ENCODE measurements at regions not wholly inside any gene's neighbourhood (a gene's known extent, or its start where the extent isn't known, plus 50 kb on each side); places are given as distances from the start of the nearest gene placed in this dataset.

DNA sequence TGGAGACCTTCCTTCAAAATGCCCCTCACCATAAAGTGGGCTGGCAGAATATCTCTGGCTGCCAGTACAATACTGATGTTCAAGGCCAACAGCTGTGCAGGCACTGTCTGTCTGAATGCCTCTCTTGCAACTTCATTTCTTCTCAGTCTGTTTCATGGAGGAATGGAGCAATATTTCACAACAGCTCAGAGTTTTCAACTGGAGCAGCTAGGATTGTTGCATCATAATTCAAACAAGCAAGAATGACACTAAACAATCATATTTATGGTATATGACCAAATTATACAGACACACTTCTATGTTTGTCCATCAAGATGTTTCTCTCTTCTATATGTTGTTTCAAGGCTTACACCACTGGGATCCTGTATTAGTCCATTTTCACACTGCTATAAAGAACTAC is 444.2 kb downstream of the LRATD1 start:
- TF ChIP-seq, protein P1, sequence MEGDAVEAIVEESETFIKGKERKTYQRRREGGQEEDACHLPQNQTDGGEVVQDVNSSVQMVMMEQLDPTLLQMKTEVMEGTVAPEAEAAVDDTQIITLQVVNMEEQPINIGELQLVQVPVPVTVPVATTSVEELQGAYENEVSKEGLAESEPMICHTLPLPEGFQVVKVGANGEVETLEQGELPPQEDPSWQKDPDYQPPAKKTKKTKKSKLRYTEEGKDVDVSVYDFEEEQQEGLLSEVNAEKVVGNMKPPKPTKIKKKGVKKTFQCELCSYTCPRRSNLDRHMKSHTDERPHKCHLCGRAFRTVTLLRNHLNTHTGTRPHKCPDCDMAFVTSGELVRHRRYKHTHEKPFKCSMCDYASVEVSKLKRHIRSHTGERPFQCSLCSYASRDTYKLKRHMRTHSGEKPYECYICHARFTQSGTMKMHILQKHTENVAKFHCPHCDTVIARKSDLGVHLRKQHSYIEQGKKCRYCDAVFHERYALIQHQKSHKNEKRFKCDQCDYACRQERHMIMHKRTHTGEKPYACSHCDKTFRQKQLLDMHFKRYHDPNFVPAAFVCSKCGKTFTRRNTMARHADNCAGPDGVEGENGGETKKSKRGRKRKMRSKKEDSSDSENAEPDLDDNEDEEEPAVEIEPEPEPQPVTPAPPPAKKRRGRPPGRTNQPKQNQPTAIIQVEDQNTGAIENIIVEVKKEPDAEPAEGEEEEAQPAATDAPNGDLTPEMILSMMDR (conservative IDR thresholded peaks at IDR 0.05) = no peak
- no peak for TF ChIP-seq ZFX (IDR thresholded peaks at IDR 0.05)

Data from C4-2B (cell line).